ENCODE measurements at regions not wholly inside any gene's neighbourhood (a gene's known extent, or its start where the extent isn't known, plus 50 kb on each side); places are given as distances from the start of the nearest gene placed in this dataset.
"Not testable (repeated sequence)": the region's sequence is repeated elsewhere in the genome, so short reads cannot be mapped to it uniquely, and the experiment has no call there.

- no peak for ATAC-seq
These were observed 55.8 kb upstream of the LANCL2 start for GRCh38 chr7:55309040-55309991.

GRCh38 chr7:55310287-55311025 lies 54.7 kb upstream of the LANCL2 start:
- no peak for TF ChIP-seq CREB5 (CRISPR knock-in tag; IDR thresholded peaks at IDR 0.05; ENCODE audit: low read depth)
- no peak for TF ChIP-seq TCF4 (CRISPR knock-in tag; IDR thresholded peaks at IDR 0.05; ENCODE audit: borderline replicate concordance)
- no peak for TF ChIP-seq CSDC2 (CRISPR knock-in tag; IDR thresholded peaks at IDR 0.05)
- ATAC-seq, result no peak

More at GRCh38 chr7:55309040-55309991, 55.8 kb upstream of the LANCL2 start:
- TF ChIP-seq SNAI2 (CRISPR knock-in tag; IDR thresholded peaks at IDR 0.05) (no peak), ZNF8 (CRISPR knock-in tag; IDR thresholded peaks at IDR 0.05) (no peak)

- not testable (repeated sequence) for ATAC-seq
These were observed 53.2 kb upstream of the LANCL2 start for GRCh38 chr7:55311892-55312291.

- ATAC-seq, result not testable (repeated sequence)
These were observed 51.5 kb upstream of the LANCL2 start for GRCh38 chr7:55313671-55314070.

- TF ChIP-seq CREB5 (CRISPR knock-in tag; IDR thresholded peaks at IDR 0.05; ENCODE audit: low read depth) (no peak), TOX (CRISPR knock-in tag; IDR thresholded peaks at IDR 0.05; ENCODE audit: borderline replicate concordance) (no peak), ISL1 (CRISPR knock-in tag; IDR thresholded peaks at IDR 0.05) (no peak), ESRRG (CRISPR knock-in tag; IDR thresholded peaks at IDR 0.05) (no peak), CSRNP3 (CRISPR knock-in tag; IDR thresholded peaks at IDR 0.05) (no peak), POU6F1 (CRISPR knock-in tag; IDR thresholded peaks at IDR 0.05; ENCODE audit: borderline replicate concordance, low read depth) (no peak), ARNTL (CRISPR knock-in tag; IDR thresholded peaks at IDR 0.05; ENCODE audit: borderline replicate concordance, low read depth) (no peak), ZNF8 (CRISPR knock-in tag; IDR thresholded peaks at IDR 0.05) (no peak), SNAI2 (CRISPR knock-in tag; IDR thresholded peaks at IDR 0.05) (no peak), ZC3H10 (CRISPR knock-in tag; IDR thresholded peaks at IDR 0.05) (no peak), BACH2 (CRISPR knock-in tag; IDR thresholded peaks at IDR 0.05; ENCODE audit: borderline replicate concordance) (no peak), GLIS3 (CRISPR knock-in tag; IDR thresholded peaks at IDR 0.05) (no peak), OSR1 (CRISPR knock-in tag; IDR thresholded peaks at IDR 0.05) (no peak), PATZ1 (CRISPR knock-in tag; IDR thresholded peaks at IDR 0.05; ENCODE audit: borderline replicate concordance) (no peak), ZFP30 (CRISPR knock-in tag; IDR thresholded peaks at IDR 0.05) (no peak), CSDC2 (CRISPR knock-in tag; IDR thresholded peaks at IDR 0.05) (no peak), TSHZ2 (CRISPR knock-in tag; IDR thresholded peaks at IDR 0.05) (no peak), ZFP3 (CRISPR knock-in tag; IDR thresholded peaks at IDR 0.05) (no peak)
- ATAC-seq, result no peak; the same call in 2 of the 3 replicates
These were observed 50.2 kb upstream of the LANCL2 start for GRCh38 chr7:55314967-55315366.
